B cell (primary cell): ENCODE measurements at regions not wholly inside any gene's neighbourhood (a gene's known extent, or its start where the extent isn't known, plus 50 kb on each side); places are given as distances from the start of the nearest gene placed in this dataset.

Experiments used
- ATAC-seq: fragments of 200-7000 bp; cut with Tn5 transposase; one replicate; pipeline ENCODE4 v1.10.0; 2021; ENCODE audit warnings: low read depth, mild to moderate bottlenecking, moderate number of reproducible peaks, moderate library complexity
- CTCF ChIA-PET: fragments of 350-600 bp; sonication (Branson Sonifier 250); formaldehyde crosslinking; loops from one replicate; lab custom pipeline; 2021; ENCODE audit warnings: antibody characterized with exemption, inconsistent platforms; lab: Charles Lee
- POLR2A ChIA-PET: fragments of 350-600 bp; sonication (Branson Sonifier 250); formaldehyde crosslinking; loops from one replicate; lab custom pipeline; 2021; ENCODE audit warnings: antibody characterized with exemption; lab: Charles Lee
- DNase-seq: peaks from one replicate; pipeline ENCODE4 v3.0.0; 2013
- H2AFZ ChIP-seq: 2 replicates; pipeline ENCODE4 v1.6.1; 2012; ENCODE audit warnings: mild to moderate bottlenecking, low read depth, low read length; ENCODE audit not compliant: insufficient read depth, poor library complexity, severe bottlenecking
- H3K27ac ChIP-seq, 2 donors: 1 replicate in 1 of 2; 2 replicates in 1 of 2; pipeline ENCODE4 v1.5.1; 2012 to 2013; ENCODE audit warnings: low read length in 2 of 2, mild to moderate bottlenecking in 2 of 2, moderate library complexity in 1 of 2
- H3K27me3 ChIP-seq, 4 experiments: fragments of 200-600 bp in 1 of 4; sonication (generic) in 1 of 4; replicated peaks in 1 of 4; 1 replicate in 2 of 4; 2 replicates in 2 of 4; pipeline versions ENCODE4 v1.6.1 to v1.7.0; 2013 to 2016; ENCODE audit warnings: low read length in 3 of 4, mild to moderate bottlenecking in 2 of 4, mixed read lengths in 1 of 4, moderate library complexity in 1 of 4; ENCODE audit not compliant: insufficient read depth in 4 of 4, control insufficient read depth in 3 of 4; ENCODE audit errors: control extremely low read depth in 1 of 4
- H3K36me3 ChIP-seq, 2 experiments: replicated peaks in 1 of 2; 1 replicate in 1 of 2; 2 replicates in 1 of 2; pipeline versions ENCODE4 v1.6.1 to v1.7.1; 2013; ENCODE audit warnings: low read length in 1 of 2; ENCODE audit not compliant: insufficient read depth in 2 of 2, control insufficient read depth in 1 of 2; ENCODE audit errors: control extremely low read depth in 1 of 2, extremely low read depth in 1 of 2
- H3K4me1 ChIP-seq, 2 donors: fragments of 200-600 bp in 1 of 2; sonication (generic) in 1 of 2; 1 replicate in 1 of 2; 2 replicates in 1 of 2; pipeline versions ENCODE4 v1.5.1 to v1.6.1; 2013 to 2017; ENCODE audit warnings: low read length in 2 of 2; ENCODE audit not compliant: control insufficient read depth in 2 of 2, insufficient read depth in 2 of 2
- H3K4me2 ChIP-seq: replicated peaks from 2 replicates; pipeline ENCODE3; 2012; ENCODE audit warnings: mild to moderate bottlenecking, low read depth, low read length; ENCODE audit not compliant: poor library complexity, severe bottlenecking
- H3K4me3 ChIP-seq, 5 experiments: fragments of 200-600 bp in 1 of 5; sonication (generic) in 1 of 5; 1 replicate in 3 of 5; 2 replicates in 2 of 5; pipeline versions ENCODE4 v1.5.1 to v1.7.0; 2011 to 2016; ENCODE audit warnings: low read length in 4 of 5, mild to moderate bottlenecking in 4 of 5, low read depth in 2 of 5, control low read depth in 1 of 5, moderate library complexity in 1 of 5; ENCODE audit not compliant: insufficient read depth in 1 of 5; ENCODE audit errors: control extremely low read depth in 1 of 5, extremely low read depth in 1 of 5
- H3K79me2 ChIP-seq: fragments of 200-600 bp; sonication (generic); one replicate; pipeline ENCODE4 v1.6.0; 2016; ENCODE audit warnings: low read length; ENCODE audit not compliant: control insufficient read depth, insufficient read depth
- H3K9ac ChIP-seq: fragments of 200-600 bp; sonication (generic); 2 replicates; pipeline ENCODE4 v1.6.1; 2017; ENCODE audit warnings: mild to moderate bottlenecking, low read length, moderate library complexity
- H3K9me3 ChIP-seq, 3 donors: one replicate each; pipeline versions ENCODE4 v1.6.1 to v1.7.1; 2013; ENCODE audit warnings: low read length in 2 of 3; ENCODE audit not compliant: control insufficient read depth in 2 of 3, insufficient read depth in 1 of 3; ENCODE audit errors: control extremely low read depth in 1 of 3
- H4K20me1 ChIP-seq: 2 replicates; pipeline ENCODE4 v1.6.0; 2012; ENCODE audit warnings: mild to moderate bottlenecking, low read length; ENCODE audit not compliant: insufficient read depth, control insufficient read depth, poor library complexity, severe bottlenecking
- H3K27ac Mint-ChIP-seq: one replicate; pipeline ENCODE4 v1.8.0; 2021; ENCODE audit warnings: mixed read lengths
- H3K27me3 Mint-ChIP-seq: one replicate; pipeline ENCODE4 v1.8.0; 2021; ENCODE audit warnings: mixed read lengths
- H3K4me1 Mint-ChIP-seq: one replicate; pipeline ENCODE4 v1.8.0; 2021; ENCODE audit warnings: mixed read lengths
- H3K4me3 Mint-ChIP-seq: one replicate; pipeline ENCODE4 v1.8.0; 2021; ENCODE audit warnings: mixed read lengths
- H3K9me3 Mint-ChIP-seq: one replicate; pipeline ENCODE4 v1.8.0; 2022; ENCODE audit warnings: mixed read lengths; ENCODE audit not compliant: insufficient read depth
- CTCF ChIP-seq: fragments of 200-600 bp; IDR thresholded peaks from one replicate; pipeline ENCODE4 v1.8.0; 2022; ENCODE audit warnings: antibody characterized with exemption, mild to moderate bottlenecking
- EZH2 ChIP-seq: IDR thresholded peaks from 2 replicates; pipeline ENCODE4 v1.6.1; 2012; ENCODE audit warnings: borderline replicate concordance, low read depth, mild to moderate bottlenecking, moderate library complexity, low read length; ENCODE audit not compliant: insufficient read depth, poor library complexity, severe bottlenecking
- WGBS: methylation state at CpG from one replicate; pipeline ENCODE4 v1.1.5; 2013; ENCODE audit warnings: missing lambda C conversion rate; ENCODE audit not compliant: insufficient coverage; 5-methylcytosine and 5-hydroxymethylcytosine counted together
- intact Hi-C: fragments of 100-400 bp; cut with micrococcal nuclease; formaldehyde crosslinking; loops from one replicate; pipeline ENCODE4 v1.10.0; 2022

GRCh38 chr15:96540283-96540682 is 209.8 kb downstream of the NR2F2 start:
- no peak overlapping the region for H3K27ac ChIP-seq
- TF ChIP-seq EZH2, result no peak
- TF ChIP-seq CTCF, result no peak
- Mint-ChIP-seq H3K27ac (no peak overlapping the region), H3K4me3 (no peak overlapping the region), H3K27me3 (no peaks in the 10 kb centered on the region), H3K9me3 (no peaks in the 10 kb centered on the region), H3K4me1 (no peaks in the 10 kb centered on the region)
- WGBS, result 85% methylated on average over 7 of the region's 7 CpGs
- H3K36me3 ChIP-seq, result no peaks in the 10 kb centered on the region
- POLR2A ChIA-PET, result no interaction called here
- ATAC-seq (no peak), DNase-seq (no peak)
- intact Hi-C loops, result no loop called here
- H3K9me3 ChIP-seq, result no peaks in the 10 kb centered on the region
- no peaks in the 10 kb centered on the region for H3K27me3 ChIP-seq
- CTCF ChIA-PET, result no interaction called here
- H4K20me1 ChIP-seq, result no peaks in the 10 kb centered on the region
- H3K4me1 ChIP-seq, result no peaks in the 10 kb centered on the region
- no peak overlapping the region for H3K4me2 ChIP-seq
- H2AFZ ChIP-seq, result no peak overlapping the region
- H3K4me3 ChIP-seq, result no peak overlapping the region
- no peak overlapping the region for H3K9ac ChIP-seq
- no peaks in the 10 kb centered on the region for H3K79me2 ChIP-seq

GRCh38 chr15:96542130-96542770 is 211.8 kb downstream of the NR2F2 start:
- 100% methylated on average over 3 of the region's 4 CpGs for WGBS
- H2AFZ ChIP-seq, result no peak overlapping the region

More at GRCh38 chr15:96542130-96542770, 211.8 kb downstream of the NR2F2 start:
- Histone ChIP-seq H3K4me3 (no peak overlapping the region), H4K20me1 (no peaks in the 10 kb centered on the region), H3K36me3 (no peaks in the 10 kb centered on the region), H3K27ac (no peak overlapping the region), H3K4me2 (no peak overlapping the region), H3K27me3 (no peaks in the 10 kb centered on the region), H3K9me3 (no peaks in the 10 kb centered on the region), H3K9ac (no peak overlapping the region), H3K4me1 (no peaks in the 10 kb centered on the region), H3K79me2 (no peaks in the 10 kb centered on the region)
- ATAC-seq (no peak), DNase-seq (no peak)
- CTCF ChIA-PET, result no interaction called here
- Mint-ChIP-seq H3K27ac (no peak overlapping the region), H3K27me3 (no peaks in the 10 kb centered on the region), H3K9me3 (no peaks in the 10 kb centered on the region), H3K4me1 (no peaks in the 10 kb centered on the region), H3K4me3 (no peak overlapping the region)
- TF ChIP-seq CTCF (no peak), EZH2 (no peak)
- intact Hi-C loops, result no loop called here
- POLR2A ChIA-PET, result no interaction called here
